Lower lobe of right lung (tissue), 2 donors: ENCODE measurements at regions not wholly inside any gene's neighbourhood (a gene's known extent, or its start where the extent isn't known, plus 50 kb on each side); places are given as distances from the start of the nearest gene placed in this dataset.
"Not testable (repeated sequence)": the region's sequence is repeated elsewhere in the genome, so short reads cannot be mapped to it uniquely, and the experiment has no call there.

Experiments used
- ATAC-seq, 2 donors: fragments of 200-7000 bp; cut with Tn5 transposase; one replicate each; pipeline ENCODE4 v1.9.1; 2020 to 2022; ENCODE audit warnings: mild to moderate bottlenecking in 2 of 2, moderate library complexity in 2 of 2
- DNase-seq: peaks from one replicate; pipeline ENCODE4 v3.0.0-alpha.2; 2020
- H3K27ac ChIP-seq: fragments of 200-600 bp; one replicate; pipeline ENCODE4 v1.8.0; 2022
- H3K27me3 ChIP-seq: fragments of 200-600 bp; one replicate; pipeline ENCODE4 v1.8.0; 2022; ENCODE audit warnings: low read depth
- H3K36me3 ChIP-seq: fragments of 200-600 bp; one replicate; pipeline ENCODE4 v1.8.0; 2022; ENCODE audit warnings: mild to moderate bottlenecking
- H3K4me1 ChIP-seq: fragments of 200-600 bp; one replicate; pipeline ENCODE4 v1.8.0; 2022
- H3K4me3 ChIP-seq: fragments of 200-600 bp; one replicate; pipeline ENCODE4 v1.8.0; 2022; ENCODE audit warnings: mild to moderate bottlenecking
- H3K9me3 ChIP-seq: fragments of 200-600 bp; one replicate; pipeline ENCODE4 v1.8.0; 2022
- CTCF ChIP-seq: fragments of 200-600 bp; IDR thresholded peaks from one replicate; pipeline ENCODE4 v1.8.0; 2022; ENCODE audit warnings: antibody characterized with exemption, mild to moderate bottlenecking
- intact Hi-C: fragments of 100-400 bp; cut with DNase I; formaldehyde crosslinking; loops from one replicate; pipeline ENCODE4 v1.11.0; 2022
- donor health status: DM: no; HTN: yes; CAD: no; lungs with severe emphysema.

DNA sequence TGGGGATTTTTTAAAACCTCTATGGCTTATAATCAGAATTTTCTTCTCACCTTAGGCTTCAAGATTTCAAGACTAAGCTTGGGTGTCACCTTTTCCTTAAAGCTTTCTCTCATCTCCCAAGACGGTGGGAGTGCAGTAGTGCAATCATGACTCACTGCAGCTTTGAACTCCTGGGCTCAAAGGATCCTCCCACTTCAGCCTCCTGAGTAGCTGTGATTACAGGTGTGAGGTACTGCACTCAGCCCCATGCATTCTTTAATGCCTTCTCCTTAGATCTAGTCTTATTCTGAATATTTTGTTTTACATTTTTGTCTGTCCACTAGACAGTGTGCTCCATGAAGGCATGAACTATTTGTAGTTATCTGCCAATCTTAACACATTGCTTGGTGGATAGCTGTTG is 55.7 kb upstream of the FAT3 start:
- no peak for TF ChIP-seq CTCF
- Histone ChIP-seq H3K36me3 (no peaks in the 10 kb centered on the region), H3K27ac (no peak overlapping the region), H3K9me3 (no peaks in the 10 kb centered on the region), H3K27me3 (no peaks in the 10 kb centered on the region), H3K4me1 (no peaks in the 10 kb centered on the region), H3K4me3 (no peak overlapping the region)
- intact Hi-C loops = no loop called here
- ATAC-seq (no peak), DNase-seq (no peak)

- no peaks in the 10 kb centered on the region for H3K4me1 ChIP-seq
Observed at GRCh38 chr11:92167571-92167970, 57.0 kb upstream of the FAT3 start.

GRCh38 chr11:92166335-92166734 is 58.3 kb upstream of the FAT3 start:
- H3K27me3 ChIP-seq = no peaks in the 10 kb centered on the region

More at GRCh38 chr11:92167571-92167970, 57.0 kb upstream of the FAT3 start:
- Histone ChIP-seq H3K27ac (no peak overlapping the region), H3K27me3 (no peaks in the 10 kb centered on the region), H3K36me3 (no peaks in the 10 kb centered on the region), H3K9me3 (no peaks in the 10 kb centered on the region), H3K4me3 (no peak overlapping the region)
- no peak for TF ChIP-seq CTCF
- no peak for DNase-seq
- intact Hi-C loops = no loop called here
- no peak for ATAC-seq

DNA sequence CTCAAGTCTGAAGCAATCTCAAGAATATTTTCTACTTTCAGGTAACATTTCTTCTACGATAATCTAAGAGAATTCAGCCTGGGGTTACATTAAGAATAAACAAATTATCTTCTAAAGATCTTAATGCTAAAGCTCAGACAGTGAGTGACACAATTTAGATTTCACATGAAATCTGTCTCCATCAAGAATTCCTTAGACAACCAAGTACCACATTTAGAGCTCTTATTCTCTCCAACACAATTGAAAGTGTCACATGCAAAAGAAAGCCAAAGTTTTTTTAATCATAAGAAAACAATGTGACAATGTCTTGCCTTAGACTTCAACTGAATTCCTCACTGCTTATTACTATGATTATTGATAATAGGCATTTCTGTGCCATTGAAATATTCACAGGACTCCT is 60.7 kb upstream of the FAT3 start:
- ATAC-seq = no peak

More at GRCh38 chr11:92166335-92166734, 58.3 kb upstream of the FAT3 start:
- no peaks in the 10 kb centered on the region for H3K36me3 ChIP-seq
- no peaks in the 10 kb centered on the region for H3K4me1 ChIP-seq
- H3K27ac ChIP-seq = no peak overlapping the region
- intact Hi-C loops = no loop called here
- no peaks in the 10 kb centered on the region for H3K9me3 ChIP-seq
- DNase-seq = no peak
- TF ChIP-seq CTCF = no peak
- H3K4me3 ChIP-seq = no peak overlapping the region
- ATAC-seq = no peak

DNA sequence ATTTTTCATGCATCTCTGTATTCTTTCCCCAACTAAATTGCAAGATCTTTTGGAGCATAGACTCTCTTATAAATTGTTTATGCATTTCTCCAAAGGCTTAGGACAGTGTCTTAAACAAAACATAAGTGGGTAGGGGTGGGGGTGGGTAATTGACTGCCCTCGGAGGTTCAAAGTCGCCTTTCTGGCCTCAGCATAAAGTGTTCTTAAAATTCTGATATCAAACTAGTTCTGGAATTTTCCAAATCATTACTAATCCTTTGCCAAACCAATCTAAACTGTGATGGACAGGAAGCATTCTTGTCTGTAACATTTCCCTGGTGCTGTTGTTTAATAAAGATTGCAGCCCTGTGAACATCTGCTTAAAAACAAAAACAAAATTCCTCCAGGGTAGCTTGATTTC is 61.8 kb upstream of the FAT3 start:
- intact Hi-C loops = no loop called here
- no peak for TF ChIP-seq CTCF
- no peak for DNase-seq

More for the DNA sequence above, 60.7 kb upstream of the FAT3 start:
- Histone ChIP-seq H3K4me3 (no peak overlapping the region), H3K27me3 (no peaks in the 10 kb centered on the region), H3K9me3 (no peaks in the 10 kb centered on the region), H3K36me3 (no peaks in the 10 kb centered on the region), H3K27ac (no peak overlapping the region), H3K4me1 (no peaks in the 10 kb centered on the region)
- no peak for DNase-seq
- intact Hi-C loops = no loop called here
- TF ChIP-seq CTCF = no peak

GRCh38 chr11:92159931-92160330 is 64.7 kb upstream of the FAT3 start:
- H3K27ac ChIP-seq = no peak overlapping the region
- no peak for TF ChIP-seq CTCF
- no peak overlapping the region for H3K4me3 ChIP-seq
- H3K4me1 ChIP-seq = peaks cover 8% of the 10 kb centered on the region
- intact Hi-C loops = no loop called here
- no peaks in the 10 kb centered on the region for H3K36me3 ChIP-seq
- no peaks in the 10 kb centered on the region for H3K27me3 ChIP-seq
- DNase-seq = no peak
- H3K9me3 ChIP-seq = no peaks in the 10 kb centered on the region
- ATAC-seq = no peak

More for the DNA sequence above, 61.8 kb upstream of the FAT3 start:
- Histone ChIP-seq H3K27me3 (no peaks in the 10 kb centered on the region), H3K36me3 (no peaks in the 10 kb centered on the region), H3K4me1 (no peaks in the 10 kb centered on the region), H3K9me3 (no peaks in the 10 kb centered on the region), H3K4me3 (no peak overlapping the region), H3K27ac (no peak overlapping the region)
- ATAC-seq = no peak

DNA sequence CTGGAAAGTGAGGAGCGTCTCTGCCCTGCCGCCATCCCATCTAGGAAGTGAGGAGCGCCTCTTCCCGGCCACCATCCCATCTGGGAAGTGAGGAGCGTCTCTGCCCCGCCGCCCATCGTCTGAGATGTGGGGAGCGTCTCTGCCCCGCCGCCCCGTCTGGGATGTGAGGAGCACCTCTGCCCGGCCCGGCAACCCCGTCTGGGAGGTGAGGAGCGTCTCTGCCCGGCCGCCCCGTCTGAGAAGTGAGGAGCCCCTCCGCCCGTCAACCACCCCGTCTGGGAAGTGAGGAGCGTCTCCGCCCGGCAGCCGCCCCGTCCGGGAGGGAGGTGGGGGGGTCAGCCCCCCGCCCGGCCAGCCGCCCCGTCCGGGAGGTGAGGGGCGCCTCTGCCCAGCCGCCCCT is 67.2 kb upstream of the FAT3 start:
- ATAC-seq, DNase-seq, H3K27me3 ChIP-seq, H3K4me1 ChIP-seq, H3K36me3 ChIP-seq, H3K9me3 ChIP-seq, H3K27ac ChIP-seq, H3K4me3 ChIP-seq, intact Hi-C loops: not testable (repeated sequence)
